Peyer's patch (tissue), 4 donors: ENCODE measurements at regions not wholly inside any gene's neighbourhood (a gene's known extent, or its start where the extent isn't known, plus 50 kb on each side); places are given as distances from the start of the nearest gene placed in this dataset.

Source experiments
- POLR2A ChIP-seq, 2 donors: fragments of 450-650 bp; IDR thresholded peaks; one replicate each; pipeline ENCODE4 v1.5.1; 2017; ENCODE audit warnings: antibody characterized with exemption in 2 of 2, mild to moderate bottlenecking in 2 of 2, moderate library complexity in 2 of 2
- TF ChIP-seq, protein P1 (sequence below), 6 experiments: fragments of 450-650 bp in 4 of 6; fragments of 200-600 bp in 2 of 6; sonication (generic) in 1 of 6; IDR thresholded peaks; one replicate each; pipeline ENCODE4 v1.5.1; 2017 to 2019; ENCODE audit warnings: antibody characterized with exemption in 6 of 6, mild to moderate bottlenecking in 3 of 6, moderate library complexity in 1 of 6

DNA sequence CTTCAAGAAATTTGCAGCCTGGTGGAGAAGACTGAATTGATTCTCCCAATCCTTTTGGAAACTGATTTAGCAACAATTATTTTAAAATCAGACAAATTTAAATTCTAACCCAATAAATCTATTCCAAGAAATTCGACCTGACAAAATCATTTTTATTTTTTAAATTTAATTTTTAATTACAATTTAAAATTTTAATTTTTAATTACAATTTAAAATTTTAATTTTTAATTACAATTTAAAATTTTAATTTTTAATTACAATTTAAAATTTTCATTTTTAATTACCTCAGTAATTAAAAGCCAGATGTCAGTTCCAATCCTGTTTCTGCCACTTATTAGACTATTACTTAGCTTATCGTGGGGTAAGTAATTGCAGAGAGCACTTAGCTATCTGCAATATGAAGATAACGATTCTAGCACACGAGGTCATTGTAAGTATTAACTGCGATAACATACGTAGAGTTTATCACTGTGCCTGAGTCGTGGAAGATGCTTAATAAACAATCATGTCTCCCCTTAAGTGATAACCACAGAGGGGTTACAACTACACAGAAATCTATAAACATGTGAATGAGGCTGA is 346.4 kb upstream of the SLC24A2 start:
- TF ChIP-seq, protein P1, sequence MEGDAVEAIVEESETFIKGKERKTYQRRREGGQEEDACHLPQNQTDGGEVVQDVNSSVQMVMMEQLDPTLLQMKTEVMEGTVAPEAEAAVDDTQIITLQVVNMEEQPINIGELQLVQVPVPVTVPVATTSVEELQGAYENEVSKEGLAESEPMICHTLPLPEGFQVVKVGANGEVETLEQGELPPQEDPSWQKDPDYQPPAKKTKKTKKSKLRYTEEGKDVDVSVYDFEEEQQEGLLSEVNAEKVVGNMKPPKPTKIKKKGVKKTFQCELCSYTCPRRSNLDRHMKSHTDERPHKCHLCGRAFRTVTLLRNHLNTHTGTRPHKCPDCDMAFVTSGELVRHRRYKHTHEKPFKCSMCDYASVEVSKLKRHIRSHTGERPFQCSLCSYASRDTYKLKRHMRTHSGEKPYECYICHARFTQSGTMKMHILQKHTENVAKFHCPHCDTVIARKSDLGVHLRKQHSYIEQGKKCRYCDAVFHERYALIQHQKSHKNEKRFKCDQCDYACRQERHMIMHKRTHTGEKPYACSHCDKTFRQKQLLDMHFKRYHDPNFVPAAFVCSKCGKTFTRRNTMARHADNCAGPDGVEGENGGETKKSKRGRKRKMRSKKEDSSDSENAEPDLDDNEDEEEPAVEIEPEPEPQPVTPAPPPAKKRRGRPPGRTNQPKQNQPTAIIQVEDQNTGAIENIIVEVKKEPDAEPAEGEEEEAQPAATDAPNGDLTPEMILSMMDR (IDR thresholded peaks at IDR 0.05), result no peak
- no peak for TF ChIP-seq POLR2A (IDR thresholded peaks at IDR 0.05)
